ENCODE measurements at regions not wholly inside any gene's neighbourhood (a gene's known extent, or its start where the extent isn't known, plus 50 kb on each side); places are given as distances from the start of the nearest gene placed in this dataset.

DNA sequence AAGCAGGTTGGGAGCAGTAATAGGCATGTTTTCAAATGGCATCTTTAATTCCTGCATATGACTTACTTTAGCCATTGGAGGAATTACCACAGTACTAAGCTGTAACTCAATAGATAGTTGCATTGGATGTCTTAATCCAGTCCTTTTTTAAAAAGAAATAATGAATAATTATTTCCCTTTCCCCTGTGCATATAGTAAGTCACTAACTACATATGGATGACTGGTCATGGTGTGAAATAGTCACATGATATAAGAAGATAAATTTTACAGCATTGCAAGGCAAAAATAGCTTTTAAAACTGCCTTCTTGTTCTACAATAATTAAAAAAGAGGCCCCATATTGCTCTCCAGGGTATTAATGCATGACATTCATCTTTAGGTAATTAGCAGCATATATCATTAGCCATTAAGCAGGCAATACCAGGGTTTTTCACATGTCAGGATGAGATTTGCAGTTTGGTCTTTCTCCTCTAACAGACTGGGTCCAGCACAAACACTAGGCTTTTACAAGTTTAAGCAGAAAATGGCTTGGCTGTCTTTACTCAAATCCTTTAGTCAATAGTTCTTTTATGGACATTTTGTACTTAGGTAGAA, 606.4 kb upstream of the RORB start:
- TF ChIP-seq, protein P1, sequence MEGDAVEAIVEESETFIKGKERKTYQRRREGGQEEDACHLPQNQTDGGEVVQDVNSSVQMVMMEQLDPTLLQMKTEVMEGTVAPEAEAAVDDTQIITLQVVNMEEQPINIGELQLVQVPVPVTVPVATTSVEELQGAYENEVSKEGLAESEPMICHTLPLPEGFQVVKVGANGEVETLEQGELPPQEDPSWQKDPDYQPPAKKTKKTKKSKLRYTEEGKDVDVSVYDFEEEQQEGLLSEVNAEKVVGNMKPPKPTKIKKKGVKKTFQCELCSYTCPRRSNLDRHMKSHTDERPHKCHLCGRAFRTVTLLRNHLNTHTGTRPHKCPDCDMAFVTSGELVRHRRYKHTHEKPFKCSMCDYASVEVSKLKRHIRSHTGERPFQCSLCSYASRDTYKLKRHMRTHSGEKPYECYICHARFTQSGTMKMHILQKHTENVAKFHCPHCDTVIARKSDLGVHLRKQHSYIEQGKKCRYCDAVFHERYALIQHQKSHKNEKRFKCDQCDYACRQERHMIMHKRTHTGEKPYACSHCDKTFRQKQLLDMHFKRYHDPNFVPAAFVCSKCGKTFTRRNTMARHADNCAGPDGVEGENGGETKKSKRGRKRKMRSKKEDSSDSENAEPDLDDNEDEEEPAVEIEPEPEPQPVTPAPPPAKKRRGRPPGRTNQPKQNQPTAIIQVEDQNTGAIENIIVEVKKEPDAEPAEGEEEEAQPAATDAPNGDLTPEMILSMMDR (IDR thresholded peaks at IDR 0.05): no peak
- Histone ChIP-seq H3K9me3 (replicated peaks in 1 of 2; ENCODE audit: control insufficient read depth in 1 of 2, insufficient read depth in 1 of 2, low read length in 2 of 2) (no peaks in the 10 kb centered on the region), H3K4me1 (ENCODE audit: control insufficient read depth in 1 of 2, insufficient read depth in 2 of 2, low read length in 2 of 2) (no peaks in the 10 kb centered on the region), H3K27me3 (ENCODE audit: control insufficient read depth in 2 of 2, insufficient read depth in 2 of 2, low read length in 2 of 2) (no peaks in the 10 kb centered on the region), H4K20me1 (ENCODE audit: insufficient read depth, low read length) (no peaks in the 10 kb centered on the region), H3K9ac (ENCODE audit: insufficient read depth, low read length, poor library complexity, severe bottlenecking) (no peak overlapping the region), H3K4me3 (replicated peaks in 1 of 3; ENCODE audit: low read depth in 2 of 3, low read length in 3 of 3) (no peak overlapping the region), H3K4me2 (replicated peaks; ENCODE audit: extremely low read depth, low read length, poor library complexity, severe bottlenecking) (no peak overlapping the region), H3K36me3 (replicated peaks in 1 of 2; ENCODE audit: control insufficient read depth in 1 of 2, insufficient read depth in 2 of 2, low read length in 2 of 2) (no peaks in the 10 kb centered on the region), H3K27ac (ENCODE audit: low read depth in 1 of 2, low read length in 2 of 2) (no peak overlapping the region), H2AFZ (ENCODE audit: insufficient read depth, low read depth, low read length, poor library complexity, severe bottlenecking) (no peak overlapping the region), H3K79me2 (ENCODE audit: insufficient read depth, low read length) (no peaks in the 10 kb centered on the region)
- Mint-ChIP-seq H3K4me3 (no peak overlapping the region), H3K4me1 (no peaks in the 10 kb centered on the region), H3K27me3 (ENCODE audit: low read depth in 3 of 3) (no peaks in the 10 kb centered on the region), H3K36me3 (no peaks in the 10 kb centered on the region), H3K9me3 (peaks cover 0 to 4% (median 2%) of the 10 kb centered on the region in 7 donors), H3K27ac (no peak overlapping the region)
- intact Hi-C loops (cut with micrococcal nuclease): no loop called here
- DNase-seq: no peak

DNA sequence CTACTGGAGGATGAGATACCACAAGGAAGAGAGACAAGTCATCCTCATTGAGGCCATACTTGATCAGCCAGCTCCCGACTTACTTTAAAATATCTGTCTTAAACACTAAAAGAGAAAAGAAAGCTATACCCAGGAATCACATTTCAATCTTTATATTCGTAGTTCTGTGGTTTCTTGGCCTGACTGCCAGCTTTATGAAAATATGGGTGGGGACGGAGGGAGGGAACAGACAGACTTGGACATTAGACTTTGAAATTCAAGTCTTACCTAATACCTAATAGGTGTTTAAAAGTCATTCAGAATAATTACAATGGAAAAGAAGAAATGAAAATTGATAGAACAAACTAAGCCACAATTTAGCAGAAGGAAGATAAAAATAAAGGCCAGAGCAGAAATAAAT, 604.8 kb upstream of the RORB start:
- Mint-ChIP-seq H3K4me1 (no peaks in the 10 kb centered on the region), H3K27me3 (ENCODE audit: low read depth in 3 of 3) (no peaks in the 10 kb centered on the region), H3K4me3 (no peak overlapping the region), H3K36me3 (no peaks in the 10 kb centered on the region), H3K9me3 (peaks cover 0 to 2% (median 0%) of the 10 kb centered on the region in 7 donors), H3K27ac (no peak overlapping the region)
- no CpG with 5 or more reads among the region's 3 CpGs for WGBS (ENCODE audit: insufficient coverage)
- intact Hi-C loops (cut with micrococcal nuclease): no loop called here
- no peaks in the 10 kb centered on the region for H3K9me3 ChIP-seq (replicated peaks in 1 of 2; ENCODE audit: control insufficient read depth in 1 of 2, insufficient read depth in 1 of 2, low read length in 2 of 2)
- no peak for DNase-seq
- no peak overlapping the region for H3K27ac ChIP-seq (ENCODE audit: low read depth in 1 of 2, low read length in 2 of 2)
- H2AFZ ChIP-seq (ENCODE audit: insufficient read depth, low read depth, low read length, poor library complexity, severe bottlenecking): no peak overlapping the region
- H3K36me3 ChIP-seq (replicated peaks in 1 of 2; ENCODE audit: control insufficient read depth in 1 of 2, insufficient read depth in 2 of 2, low read length in 2 of 2): no peaks in the 10 kb centered on the region
- no peaks in the 10 kb centered on the region for H4K20me1 ChIP-seq (ENCODE audit: insufficient read depth, low read length)
- no peak overlapping the region for H3K4me2 ChIP-seq (replicated peaks; ENCODE audit: extremely low read depth, low read length, poor library complexity, severe bottlenecking)
- TF ChIP-seq, protein P1 (IDR thresholded peaks at IDR 0.05): no peak
- H3K4me3 ChIP-seq (replicated peaks in 1 of 3; ENCODE audit: low read depth in 2 of 3, low read length in 3 of 3): no peak overlapping the region
- H3K79me2 ChIP-seq (ENCODE audit: insufficient read depth, low read length): no peaks in the 10 kb centered on the region
- H3K4me1 ChIP-seq (ENCODE audit: control insufficient read depth in 1 of 2, insufficient read depth in 2 of 2, low read length in 2 of 2): no peaks in the 10 kb centered on the region
- H3K9ac ChIP-seq (ENCODE audit: insufficient read depth, low read length, poor library complexity, severe bottlenecking): no peak overlapping the region
- no peaks in the 10 kb centered on the region for H3K27me3 ChIP-seq (ENCODE audit: control insufficient read depth in 2 of 2, insufficient read depth in 2 of 2, low read length in 2 of 2)

All from CD14-positive monocyte (primary cell).